ENCODE measurements at regions not wholly inside any gene's neighbourhood (a gene's known extent, or its start where the extent isn't known, plus 50 kb on each side); places are given as distances from the start of the nearest gene placed in this dataset.

GRCh38 chr21:28588997-28589396 is 403.7 kb downstream of the LTN1 start:
- in situ Hi-C loops (cut with MboI) = no loop called here
- Histone ChIP-seq H3K4me3 (no peak overlapping the region), H3K4me1 (replicated peaks in 1 of 2; ENCODE audit: control insufficient read depth in 2 of 2, insufficient read depth in 2 of 2, low read length in 2 of 2) (no peaks in the 10 kb centered on the region), H3K4me2 (ENCODE audit: insufficient read depth, low read length) (no peak overlapping the region), H3K79me2 (ENCODE audit: control insufficient read depth, insufficient read depth, low read length) (no peaks in the 10 kb centered on the region), H3K9me1 (ENCODE audit: control insufficient read depth, insufficient read depth, low read length) (no peaks in the 10 kb centered on the region), H3K27me3 (ENCODE audit: control insufficient read depth in 2 of 2, insufficient read depth in 2 of 2, low read length in 2 of 2) (no peaks in the 10 kb centered on the region), H2AFZ (ENCODE audit: low read depth, low read length) (no peak overlapping the region), H3K9ac (ENCODE audit: insufficient read depth in 1 of 2, low read depth in 2 of 2, low read length in 2 of 2) (no peak overlapping the region), H4K20me1 (replicated peaks; ENCODE audit: control insufficient read depth, insufficient read depth, low read length) (no peaks in the 10 kb centered on the region), H3K36me3 (ENCODE audit: control insufficient read depth, insufficient read depth, low read length) (no peaks in the 10 kb centered on the region), H3K9me3 (replicated peaks; ENCODE audit: control insufficient read depth, insufficient read depth, low read depth, low read length) (peaks cover 2% of the 10 kb centered on the region; the same call in 1 of the 2 replicates), H3K27ac (ENCODE audit: extremely low read depth, low read depth, low read length) (no peak overlapping the region)
- CTCF ChIA-PET (ENCODE audit: low intra/inter-chr PET ratio) = no interaction called here
- 0% methylated on average over 1 of the region's 1 CpG for WGBS (ENCODE audit: insufficient coverage, low coverage, missing lambda C conversion rate)
- FAIRE-seq (no peak), ATAC-seq (no peak), DNase-seq (ENCODE audit: extremely low read depth in 1 of 4, low spot score in 3 of 4) (no peak)
- intact Hi-C loops (cut with micrococcal nuclease) = no loop called here
- POLR2A ChIA-PET = no interaction called here
- BruUV-seq (replicated peaks) = no TSS peak
- TF ChIP-seq CBX5 (IDR thresholded peaks at IDR 0.05; ENCODE audit: borderline replicate concordance, low read depth) (no peak), ZNF778 (CRISPR knock-in tag; IDR thresholded peaks at IDR 0.05) (no peak), SUPT5H (IDR thresholded peaks at IDR 0.05) (no peak), THRB (CRISPR knock-in tag; conservative IDR thresholded peaks at IDR 0.05) (no peak), E2F6 (IDR thresholded peaks at IDR 0.05; ENCODE audit: borderline replicate concordance in 1 of 2, extremely low read depth in 1 of 2, insufficient read depth in 1 of 2, insufficient read length in 1 of 2, low read depth in 1 of 2, low read length in 1 of 2, poor library complexity in 1 of 2, severe bottlenecking in 1 of 2) (no peak), DACH1 (IDR thresholded peaks at IDR 0.05; ENCODE audit: partially characterized antibody) (no peak), KLF1 (tag; IDR thresholded peaks at IDR 0.05) (no peak), ZNF398 (CRISPR knock-in tag; IDR thresholded peaks at IDR 0.05) (no peak), ZNF121 (CRISPR knock-in tag; conservative IDR thresholded peaks at IDR 0.05) (no peak), SMAD4 (CRISPR knock-in tag; conservative IDR thresholded peaks at IDR 0.05) (no peak), ZBTB5 (IDR thresholded peaks at IDR 0.05) (no peak), HLTF (IDR thresholded peaks at IDR 0.05) (no peak), PREB (CRISPR knock-in tag; IDR thresholded peaks at IDR 0.05) (no peak), RFX7 (CRISPR knock-in tag; IDR thresholded peaks at IDR 0.05) (no peak), CSDE1 (IDR thresholded peaks at IDR 0.05) (no peak), MTF1 (CRISPR knock-in tag; IDR thresholded peaks at IDR 0.05; ENCODE audit: borderline replicate concordance) (no peak), MECOM (CRISPR knock-in tag; IDR thresholded peaks at IDR 0.05) (no peak)
